ENCODE measurements at regions not wholly inside any gene's neighbourhood (a gene's known extent, or its start where the extent isn't known, plus 50 kb on each side); places are given as distances from the start of the nearest gene placed in this dataset.

DNA sequence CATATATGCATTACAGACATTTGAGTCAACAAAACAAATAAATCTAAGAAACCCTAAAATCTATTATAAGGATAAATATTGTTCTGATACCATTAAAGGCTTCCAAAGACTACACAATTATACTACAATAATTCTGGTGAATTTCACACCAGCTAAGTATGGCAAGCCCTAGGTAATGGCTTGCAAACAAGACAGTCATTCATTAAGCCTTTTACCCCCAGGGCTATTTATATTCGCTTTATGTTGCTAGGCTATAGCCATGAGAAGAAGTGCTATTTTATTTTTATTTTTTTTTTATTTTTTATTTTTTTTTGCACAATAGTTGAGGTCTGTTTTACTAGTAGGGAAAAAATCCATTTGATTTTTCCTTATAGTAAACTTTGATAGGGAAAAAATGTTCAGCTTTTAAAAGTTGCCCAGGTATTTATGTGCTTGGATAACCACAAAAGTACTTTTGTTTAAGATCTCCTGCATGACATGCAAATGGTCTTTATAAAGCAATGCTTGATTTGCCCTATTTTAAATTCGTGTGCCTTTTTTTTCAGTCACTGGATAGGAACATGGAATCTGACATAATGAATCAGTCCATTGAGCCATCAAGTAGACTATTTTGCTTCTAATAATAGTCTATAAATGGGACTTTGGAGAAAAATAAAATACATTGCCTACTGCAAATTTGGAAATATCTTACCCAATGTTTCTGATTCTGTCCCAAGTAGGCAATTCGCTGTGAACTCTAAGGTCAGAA lies 946.3 kb upstream of the COX7C start:
- no peak for TF ChIP-seq USF1 (IDR thresholded peaks at IDR 0.05)
- no peak for TF ChIP-seq CREB1 (IDR thresholded peaks at IDR 0.05; ENCODE audit: low read depth)
- no peak for TF ChIP-seq TAF1 (IDR thresholded peaks at IDR 0.05; ENCODE audit: low read depth)
- TF ChIP-seq, protein P1, sequence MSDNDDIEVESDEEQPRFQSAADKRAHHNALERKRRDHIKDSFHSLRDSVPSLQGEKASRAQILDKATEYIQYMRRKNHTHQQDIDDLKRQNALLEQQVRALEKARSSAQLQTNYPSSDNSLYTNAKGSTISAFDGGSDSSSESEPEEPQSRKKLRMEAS (IDR thresholded peaks at IDR 0.05): no peak

DNA sequence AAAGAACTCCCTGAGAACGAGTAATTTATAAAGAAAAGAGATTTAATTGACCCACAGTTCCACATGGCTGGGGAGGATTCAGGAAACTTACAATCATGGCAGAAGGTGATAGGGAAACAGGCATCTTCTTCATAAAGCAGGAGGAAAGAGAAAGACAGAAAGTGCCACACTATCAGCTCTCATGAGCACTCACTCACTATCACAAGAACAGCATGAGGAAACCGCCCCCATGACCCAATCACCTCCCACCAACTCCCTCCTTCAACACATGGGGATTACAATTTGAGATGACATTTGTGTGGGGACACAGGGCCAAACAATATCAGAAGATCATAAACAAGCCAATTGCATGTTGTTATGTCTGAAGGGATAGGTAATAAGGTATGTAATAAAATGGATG lies 935.9 kb upstream of the COX7C start:
- no peak for TF ChIP-seq EP300 (IDR thresholded peaks at IDR 0.05; ENCODE audit: borderline replicate concordance)
- no peak for TF ChIP-seq CREB1 (IDR thresholded peaks at IDR 0.05; ENCODE audit: low read depth)
- no peak for TF ChIP-seq TEAD4 (IDR thresholded peaks at IDR 0.05)
- no peak for TF ChIP-seq ZBTB7A (IDR thresholded peaks at IDR 0.05; ENCODE audit: low read depth)
- TF ChIP-seq RAD21 (IDR thresholded peaks at IDR 0.05; ENCODE audit: low read depth): no peak
- TF ChIP-seq CEBPB (IDR thresholded peaks at IDR 0.05): no peak

DNA sequence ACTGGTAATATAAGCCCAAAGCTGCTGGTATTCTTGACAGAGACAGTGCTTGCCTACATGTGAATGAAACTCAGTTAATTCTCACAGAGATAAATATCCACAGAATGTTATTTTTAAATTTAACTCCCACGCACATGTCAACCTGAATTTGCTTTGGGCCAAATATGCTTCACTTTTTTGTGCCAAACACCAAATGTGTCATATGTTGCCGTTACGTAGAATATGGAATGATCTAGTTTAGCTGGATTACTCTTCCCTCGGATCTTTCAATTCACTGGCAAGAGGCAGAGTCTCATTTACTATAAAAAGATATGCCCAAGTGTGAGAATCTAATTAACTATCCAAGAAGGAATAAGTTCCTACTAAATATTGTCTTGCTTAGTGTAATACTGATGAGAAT lies 933.4 kb upstream of the COX7C start:
- TF ChIP-seq YY1 (IDR thresholded peaks at IDR 0.05; ENCODE audit: low read depth) (no peak), NFIC (IDR thresholded peaks at IDR 0.05) (no peak), ZBTB7A (IDR thresholded peaks at IDR 0.05; ENCODE audit: low read depth) (no peak), FOXM1 (IDR thresholded peaks at IDR 0.05; ENCODE audit: borderline replicate concordance, low read depth) (no peak), CEBPB (IDR thresholded peaks at IDR 0.05) (no peak), EGR1 (IDR thresholded peaks at IDR 0.05) (no peak), EP300 (IDR thresholded peaks at IDR 0.05; ENCODE audit: borderline replicate concordance) (no peak), USF1 (IDR thresholded peaks at IDR 0.05) (no peak), RAD21 (IDR thresholded peaks at IDR 0.05; ENCODE audit: low read depth) (no peak)
- TF ChIP-seq, protein P2, sequence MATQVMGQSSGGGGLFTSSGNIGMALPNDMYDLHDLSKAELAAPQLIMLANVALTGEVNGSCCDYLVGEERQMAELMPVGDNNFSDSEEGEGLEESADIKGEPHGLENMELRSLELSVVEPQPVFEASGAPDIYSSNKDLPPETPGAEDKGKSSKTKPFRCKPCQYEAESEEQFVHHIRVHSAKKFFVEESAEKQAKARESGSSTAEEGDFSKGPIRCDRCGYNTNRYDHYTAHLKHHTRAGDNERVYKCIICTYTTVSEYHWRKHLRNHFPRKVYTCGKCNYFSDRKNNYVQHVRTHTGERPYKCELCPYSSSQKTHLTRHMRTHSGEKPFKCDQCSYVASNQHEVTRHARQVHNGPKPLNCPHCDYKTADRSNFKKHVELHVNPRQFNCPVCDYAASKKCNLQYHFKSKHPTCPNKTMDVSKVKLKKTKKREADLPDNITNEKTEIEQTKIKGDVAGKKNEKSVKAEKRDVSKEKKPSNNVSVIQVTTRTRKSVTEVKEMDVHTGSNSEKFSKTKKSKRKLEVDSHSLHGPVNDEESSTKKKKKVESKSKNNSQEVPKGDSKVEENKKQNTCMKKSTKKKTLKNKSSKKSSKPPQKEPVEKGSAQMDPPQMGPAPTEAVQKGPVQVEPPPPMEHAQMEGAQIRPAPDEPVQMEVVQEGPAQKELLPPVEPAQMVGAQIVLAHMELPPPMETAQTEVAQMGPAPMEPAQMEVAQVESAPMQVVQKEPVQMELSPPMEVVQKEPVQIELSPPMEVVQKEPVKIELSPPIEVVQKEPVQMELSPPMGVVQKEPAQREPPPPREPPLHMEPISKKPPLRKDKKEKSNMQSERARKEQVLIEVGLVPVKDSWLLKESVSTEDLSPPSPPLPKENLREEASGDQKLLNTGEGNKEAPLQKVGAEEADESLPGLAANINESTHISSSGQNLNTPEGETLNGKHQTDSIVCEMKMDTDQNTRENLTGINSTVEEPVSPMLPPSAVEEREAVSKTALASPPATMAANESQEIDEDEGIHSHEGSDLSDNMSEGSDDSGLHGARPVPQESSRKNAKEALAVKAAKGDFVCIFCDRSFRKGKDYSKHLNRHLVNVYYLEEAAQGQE (IDR thresholded peaks at IDR 0.05; ENCODE audit: low read depth): no peak
- TF ChIP-seq, protein P1 (IDR thresholded peaks at IDR 0.05): no peak

DNA sequence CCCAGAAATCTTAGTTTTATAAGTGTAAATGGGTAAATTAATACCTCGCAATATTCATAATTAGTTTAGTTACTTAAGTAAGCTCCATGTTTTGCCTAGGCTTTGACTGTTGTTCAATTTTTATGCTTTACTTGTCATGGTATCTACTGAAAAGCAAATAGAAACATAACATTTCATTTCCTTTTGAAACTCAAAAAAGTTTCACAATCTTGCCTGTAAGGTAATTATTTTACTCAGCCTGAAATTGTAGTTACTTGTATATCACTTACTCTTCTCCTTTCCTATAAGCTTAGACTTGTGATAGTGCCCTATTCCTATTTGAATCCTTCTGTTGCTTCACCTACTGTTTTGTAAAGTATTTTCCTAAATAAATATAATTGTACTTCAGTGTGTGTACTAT lies 914.4 kb upstream of the COX7C start:
- no peak for TF ChIP-seq CEBPB (IDR thresholded peaks at IDR 0.05)

DNA sequence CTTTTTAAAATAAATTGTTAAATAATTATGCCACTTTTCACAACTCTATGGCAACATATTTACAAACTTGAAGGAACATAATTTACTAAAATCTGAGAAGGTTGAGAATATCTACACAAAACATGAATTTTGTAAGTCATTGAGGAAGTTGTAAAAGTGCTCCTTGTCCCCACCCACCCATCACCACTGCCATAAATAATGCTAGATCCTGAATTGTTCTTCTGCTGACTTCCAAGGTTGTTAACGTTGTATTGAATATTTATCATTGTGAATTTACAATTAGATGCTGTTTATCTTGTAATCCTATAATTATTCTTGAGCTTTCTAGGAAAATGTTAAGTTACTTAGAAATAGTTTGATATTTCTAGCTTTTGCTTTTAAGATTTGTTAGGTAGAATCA lies 908.0 kb upstream of the COX7C start:
- TF ChIP-seq EP300 (IDR thresholded peaks at IDR 0.05; ENCODE audit: borderline replicate concordance) (no peak), TAF1 (IDR thresholded peaks at IDR 0.05; ENCODE audit: low read depth) (no peak), TEAD4 (IDR thresholded peaks at IDR 0.05) (no peak), RAD21 (IDR thresholded peaks at IDR 0.05; ENCODE audit: low read depth) (no peak), CEBPB (IDR thresholded peaks at IDR 0.05) (no peak), NFIC (IDR thresholded peaks at IDR 0.05) (no peak), ZBTB7A (IDR thresholded peaks at IDR 0.05; ENCODE audit: low read depth) (no peak), CREB1 (IDR thresholded peaks at IDR 0.05; ENCODE audit: low read depth) (no peak), FOXM1 (IDR thresholded peaks at IDR 0.05; ENCODE audit: borderline replicate concordance, low read depth) (no peak), TCF12 (IDR thresholded peaks at IDR 0.05; ENCODE audit: low read depth) (no peak), EGR1 (IDR thresholded peaks at IDR 0.05) (no peak), YY1 (IDR thresholded peaks at IDR 0.05; ENCODE audit: low read depth) (no peak), USF1 (IDR thresholded peaks at IDR 0.05) (no peak)
- TF ChIP-seq, protein P2 (IDR thresholded peaks at IDR 0.05; ENCODE audit: low read depth): no peak
- TF ChIP-seq, protein P1 (IDR thresholded peaks at IDR 0.05): no peak
